NOMO-1 treated with dmso at 0.1 percent for 144 hours (cell line): ENCODE measurements at regions not wholly inside any gene's neighbourhood (a gene's known extent, or its start where the extent isn't known, plus 50 kb on each side); places are given as distances from the start of the nearest gene placed in this dataset.
"Not testable (repeated sequence)": the region's sequence is repeated elsewhere in the genome, so short reads cannot be mapped to it uniquely, and the experiment has no call there.

ENCODE experiments used
- DNase-seq: peaks from one replicate; lab custom pipeline; 2025; ENCODE audit not compliant: unreplicated experiment; lab: John Stamatoyannopoulos, UW

- not testable (repeated sequence) for DNase-seq
Observed at GRCh38 chr1:166784646-166785045, 54.6 kb upstream of the POGK start.

- DNase-seq = no peak
Observed at GRCh38 chr1:166785987-166786386, 53.3 kb upstream of the POGK start.

GRCh38 chr1:166789286-166789685, 50.0 kb upstream of the POGK start:
- no peak for DNase-seq
